Transverse colon (tissue), 4 donors: ENCODE measurements at regions not wholly inside any gene's neighbourhood (a gene's known extent, or its start where the extent isn't known, plus 50 kb on each side); places are given as distances from the start of the nearest gene placed in this dataset.

Experiments used
- DNase-seq: peaks from one replicate; pipeline ENCODE4 v3.0.0-alpha.2; 2019
- H3K27ac ChIP-seq, 4 donors: fragments of 200-600 bp; sonication (generic); 2 replicates each; pipeline ENCODE4 v1.5.1; 2016 to 2018; ENCODE audit warnings: inconsistent platforms in 4 of 4
- H3K27me3 ChIP-seq: fragments of 200-600 bp; sonication (generic); 2 replicates; pipeline ENCODE4 v1.5.1; 2017; ENCODE audit warnings: inconsistent platforms
- H3K36me3 ChIP-seq, 4 donors: fragments of 200-600 bp; sonication (generic); 2 replicates each; pipeline ENCODE4 v1.5.1; 2017 to 2019; ENCODE audit warnings: inconsistent platforms in 4 of 4
- H3K4me1 ChIP-seq, 4 donors: fragments of 200-600 bp; sonication (generic); 2 replicates each; pipeline ENCODE4 v1.5.1; 2017 to 2020; ENCODE audit warnings: inconsistent platforms in 4 of 4
- H3K4me3 ChIP-seq, 4 donors: fragments of 200-600 bp; sonication (generic); 1 replicate in 1 of 4; 2 replicates in 3 of 4; pipeline versions ENCODE4 v1.5.1 to v1.6.1; 2017 to 2019; ENCODE audit warnings: inconsistent platforms in 4 of 4
- H3K9me3 ChIP-seq, 2 donors: fragments of 200-600 bp; sonication (generic); 2 replicates each; pipeline ENCODE4 v1.5.1; 2017 to 2019; ENCODE audit warnings: inconsistent platforms in 2 of 2
- EP300 ChIP-seq: sonication (generic); formaldehyde crosslinking; IDR thresholded peaks from one replicate; pipeline ENCODE4 v1.6.1; 2017; ENCODE audit warnings: antibody characterized with exemption, low read depth
- POLR2A ChIP-seq: fragments of 450-650 bp; IDR thresholded peaks from one replicate; pipeline ENCODE4 v1.6.1; 2016; ENCODE audit warnings: antibody characterized with exemption, mild to moderate bottlenecking, moderate library complexity
- POLR2AphosphoS5 ChIP-seq, 3 donors: sonication (generic); formaldehyde crosslinking; IDR thresholded peaks; one replicate each; pipeline ENCODE4 v1.6.1; 2016; ENCODE audit warnings: antibody characterized with exemption in 3 of 3
- WGBS, 2 donors: methylation state at CpG; one replicate each; pipeline ENCODE4 v1.1.5; 2018; ENCODE audit warnings: low coverage in 1 of 2; 5-methylcytosine and 5-hydroxymethylcytosine counted together
- in situ Hi-C, 4 donors: fragments of 200-750 bp; cut with MboI; loops; one replicate each; pipeline versions ENCODE4 v1.15.0 to v1.15.1; 2017; ENCODE audit warnings: low sequenced_read_pairs in 3 of 4, low pct_ligation_motif_present in 1 of 4, low pct_unique_long_range_greater_than_20kb in 1 of 4
- intact Hi-C: fragments of 100-400 bp; cut with DNase I; formaldehyde crosslinking; loops from one replicate; pipeline ENCODE4 v1.15.1; 2023; ENCODE audit warnings: low total_unique reads
- TF ChIP-seq, protein P1 (sequence below), 5 experiments: fragments of 200-600 bp in 3 of 5; fragments of 450-650 bp in 2 of 5; sonication (generic) in 3 of 5; IDR thresholded peaks; 1 replicate in 2 of 5; 2 replicates in 3 of 5; pipeline ENCODE4 v1.5.1; 2016 to 2017; ENCODE audit warnings: antibody characterized with exemption in 5 of 5, inconsistent platforms in 3 of 5, mild to moderate bottlenecking in 2 of 5, moderate library complexity in 1 of 5

DNA sequence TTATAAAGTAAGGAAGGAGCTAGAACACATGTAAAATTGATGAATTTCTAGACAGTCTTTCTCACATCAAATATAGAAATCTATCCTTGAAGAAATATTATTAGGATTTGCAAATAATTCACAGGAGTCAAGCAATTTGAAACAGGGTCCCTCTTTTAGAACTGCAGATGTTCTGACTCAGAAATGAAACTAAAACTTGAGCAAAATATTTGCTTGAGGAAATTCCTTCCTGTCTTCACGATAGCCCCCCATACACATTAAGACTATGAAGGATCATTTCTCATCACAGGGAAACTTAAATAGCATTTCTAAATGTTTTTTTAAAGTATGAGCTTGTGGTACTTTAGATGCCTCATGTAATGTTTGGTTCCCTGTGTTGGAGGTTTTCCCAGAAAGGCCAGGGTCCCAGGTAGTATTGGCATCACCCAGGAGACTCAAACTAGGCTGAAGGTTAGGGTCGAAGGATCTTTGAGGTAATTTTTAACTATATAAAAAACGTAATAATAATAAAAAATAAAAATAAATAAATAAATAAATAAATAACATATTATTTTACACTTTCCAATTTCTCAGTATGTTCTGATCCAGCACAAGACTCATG, 144.0 kb upstream of the TBX18 start:
- in situ Hi-C loops, result no loop called here
- no peak for TF ChIP-seq POLR2AphosphoS5 (IDR thresholded peaks at IDR 0.05)
- TF ChIP-seq EP300, result no peak
- no peak for TF ChIP-seq POLR2A
- TF ChIP-seq, protein P1, sequence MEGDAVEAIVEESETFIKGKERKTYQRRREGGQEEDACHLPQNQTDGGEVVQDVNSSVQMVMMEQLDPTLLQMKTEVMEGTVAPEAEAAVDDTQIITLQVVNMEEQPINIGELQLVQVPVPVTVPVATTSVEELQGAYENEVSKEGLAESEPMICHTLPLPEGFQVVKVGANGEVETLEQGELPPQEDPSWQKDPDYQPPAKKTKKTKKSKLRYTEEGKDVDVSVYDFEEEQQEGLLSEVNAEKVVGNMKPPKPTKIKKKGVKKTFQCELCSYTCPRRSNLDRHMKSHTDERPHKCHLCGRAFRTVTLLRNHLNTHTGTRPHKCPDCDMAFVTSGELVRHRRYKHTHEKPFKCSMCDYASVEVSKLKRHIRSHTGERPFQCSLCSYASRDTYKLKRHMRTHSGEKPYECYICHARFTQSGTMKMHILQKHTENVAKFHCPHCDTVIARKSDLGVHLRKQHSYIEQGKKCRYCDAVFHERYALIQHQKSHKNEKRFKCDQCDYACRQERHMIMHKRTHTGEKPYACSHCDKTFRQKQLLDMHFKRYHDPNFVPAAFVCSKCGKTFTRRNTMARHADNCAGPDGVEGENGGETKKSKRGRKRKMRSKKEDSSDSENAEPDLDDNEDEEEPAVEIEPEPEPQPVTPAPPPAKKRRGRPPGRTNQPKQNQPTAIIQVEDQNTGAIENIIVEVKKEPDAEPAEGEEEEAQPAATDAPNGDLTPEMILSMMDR (IDR thresholded peaks at IDR 0.05), result no peak
- no peak for DNase-seq
- Histone ChIP-seq H3K4me1 (no peaks in the 10 kb centered on the region), H3K9me3 (no peaks in the 10 kb centered on the region), H3K4me3 (no peak overlapping the region), H3K27ac (no peak overlapping the region), H3K27me3 (no peaks in the 10 kb centered on the region), H3K36me3 (no peaks in the 10 kb centered on the region)
- 43 to 46% methylated on average over 3 of the region's 3 CpGs for WGBS, 2 donors
- intact Hi-C loops, result no loop called here

DNA sequence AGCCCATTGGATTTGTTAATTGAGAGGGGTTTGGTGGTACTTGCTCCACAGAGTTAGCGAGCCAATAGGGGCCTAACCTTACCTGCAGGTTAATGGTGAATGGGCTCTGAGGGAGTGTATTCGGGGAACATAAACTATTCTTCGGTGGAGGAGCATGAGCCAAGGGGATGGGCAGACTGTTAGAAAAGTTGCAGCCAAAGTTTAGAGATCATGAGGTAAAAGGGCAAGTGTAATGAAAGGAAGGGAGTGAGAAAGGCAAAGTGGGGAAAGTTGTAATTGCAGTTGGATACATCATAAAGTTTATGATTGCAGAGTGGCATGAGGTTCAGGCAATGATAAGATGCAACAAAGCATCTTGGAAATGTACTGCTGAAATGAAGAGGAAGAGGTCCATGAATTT, 142.1 kb upstream of the TBX18 start:
- no peaks in the 10 kb centered on the region for H3K9me3 ChIP-seq
- intact Hi-C loops (no loop called here), in situ Hi-C loops (no loop called here)
- no peaks in the 10 kb centered on the region for H3K27me3 ChIP-seq
- no peak for DNase-seq
- no peaks in the 10 kb centered on the region for H3K36me3 ChIP-seq
- 79% methylated on average over 3 of the region's 3 CpGs; no CpG with 5 or more reads in 1 of the 2 donors for WGBS, 2 donors
- H3K4me1 ChIP-seq, result no peaks in the 10 kb centered on the region
- no peak overlapping the region for H3K4me3 ChIP-seq
- H3K27ac ChIP-seq, result no peak overlapping the region
- TF ChIP-seq POLR2A (no peak), POLR2AphosphoS5 (IDR thresholded peaks at IDR 0.05) (no peak), EP300 (no peak)
- TF ChIP-seq, protein P1 (IDR thresholded peaks at IDR 0.05), result no peak

DNA sequence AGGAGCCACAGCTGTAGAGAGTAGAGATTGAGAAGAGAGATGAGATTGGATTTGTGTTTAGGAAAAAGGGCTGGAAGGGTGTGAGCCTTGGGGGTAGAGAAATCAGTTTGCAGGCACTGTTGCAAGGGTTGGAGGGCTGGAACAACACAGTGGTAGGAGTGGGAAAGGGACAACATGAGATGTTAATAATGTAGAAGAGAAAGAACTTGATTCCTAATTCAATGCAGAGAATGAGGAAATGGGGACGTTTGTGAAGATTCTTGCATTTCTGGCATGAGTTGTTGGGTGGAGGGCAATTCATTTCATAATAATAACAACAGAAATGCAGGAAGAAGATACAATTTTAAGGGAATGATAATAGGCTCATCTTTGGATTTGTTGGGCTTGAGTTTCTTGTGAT, 141.4 kb upstream of the TBX18 start:
- H3K4me3 ChIP-seq, result no peak overlapping the region
- TF ChIP-seq POLR2A (no peak), EP300 (no peak), POLR2AphosphoS5 (IDR thresholded peaks at IDR 0.05) (no peak)
- TF ChIP-seq, protein P1 (IDR thresholded peaks at IDR 0.05), result no peak
- H3K9me3 ChIP-seq, result no peaks in the 10 kb centered on the region
- H3K27ac ChIP-seq, result no peak overlapping the region
- DNase-seq, result no peak
- H3K4me1 ChIP-seq, result no peaks in the 10 kb centered on the region
- no peaks in the 10 kb centered on the region for H3K36me3 ChIP-seq
- H3K27me3 ChIP-seq, result no peaks in the 10 kb centered on the region
- WGBS, 2 donors, result 21 to 30% methylated on average over 1 of the region's 1 CpG
- intact Hi-C loops (no loop called here), in situ Hi-C loops (no loop called here)

DNA sequence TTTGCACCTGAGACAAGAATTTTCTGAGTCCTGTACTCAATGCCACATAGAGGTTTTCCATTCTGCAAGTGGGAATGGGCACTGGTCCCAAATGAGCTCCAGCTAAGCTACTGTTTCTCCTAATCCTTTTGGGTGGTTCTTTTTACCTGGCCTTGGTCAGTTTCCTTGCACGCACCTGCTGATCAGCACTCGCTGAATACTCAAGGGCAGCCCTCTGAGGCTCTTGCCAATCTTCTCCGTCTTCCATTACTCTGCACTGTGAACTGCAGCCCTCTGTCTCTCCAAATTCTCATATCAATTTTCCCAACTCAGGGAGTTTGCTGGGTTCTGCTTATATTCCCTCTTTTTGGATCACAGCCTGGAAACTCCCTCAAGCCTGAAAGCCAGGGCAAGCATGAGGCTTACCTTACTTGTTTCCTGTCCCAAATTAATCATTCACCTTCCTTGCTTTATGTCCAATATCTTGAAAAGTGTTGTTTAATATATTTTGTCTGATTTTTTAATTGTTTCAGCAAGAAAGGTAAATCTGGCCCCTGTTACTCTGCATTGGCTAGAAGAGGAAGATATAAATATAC, 138.0 kb upstream of the TBX18 start:
- no peak for DNase-seq
- no peak for TF ChIP-seq EP300
- TF ChIP-seq, protein P1 (IDR thresholded peaks at IDR 0.05), result no peak
- no peak for TF ChIP-seq POLR2AphosphoS5 (IDR thresholded peaks at IDR 0.05)
- TF ChIP-seq POLR2A, result no peak
- no peaks in the 10 kb centered on the region for H3K9me3 ChIP-seq
- WGBS, 2 donors, result 79 to 82% methylated on average over 3 of the region's 3 CpGs
- intact Hi-C loops, result no loop called here
- no peak overlapping the region for H3K4me3 ChIP-seq
- H3K36me3 ChIP-seq, result no peaks in the 10 kb centered on the region
- H3K4me1 ChIP-seq, result no peaks in the 10 kb centered on the region
- H3K27me3 ChIP-seq, result no peaks in the 10 kb centered on the region
- H3K27ac ChIP-seq, result no peak overlapping the region
- in situ Hi-C loops, result no loop called here
